ENCODE measurements at regions not wholly inside any gene's neighbourhood (a gene's known extent, or its start where the extent isn't known, plus 50 kb on each side); places are given as distances from the start of the nearest gene placed in this dataset.

GRCh38 chr18:990197-990596 lies 85.5 kb downstream of the ADCYAP1 start:
- H3K27ac ChIP-seq, result no peak overlapping the region
- no peak for TF ChIP-seq ZFX (IDR thresholded peaks at IDR 0.05; ENCODE audit: borderline replicate concordance)
- no peak for TF ChIP-seq CTCF (IDR thresholded peaks at IDR 0.05)

- H3K27ac ChIP-seq, result no peak overlapping the region
- TF ChIP-seq ZFX (IDR thresholded peaks at IDR 0.05; ENCODE audit: borderline replicate concordance) (no peak), CTCF (IDR thresholded peaks at IDR 0.05) (no peak)
Observed at GRCh38 chr18:991441-991840, 86.8 kb downstream of the ADCYAP1 start.

GRCh38 chr18:993560-993959 lies 88.9 kb downstream of the ADCYAP1 start:
- TF ChIP-seq ZFX (IDR thresholded peaks at IDR 0.05; ENCODE audit: borderline replicate concordance), result no peak
- TF ChIP-seq CTCF (IDR thresholded peaks at IDR 0.05), result no peak

GRCh38 chr18:995629-996028 lies 91.0 kb downstream of the ADCYAP1 start:
- no peak overlapping the region for H3K27ac ChIP-seq
- TF ChIP-seq ZFX (IDR thresholded peaks at IDR 0.05; ENCODE audit: borderline replicate concordance) (no peak), CTCF (IDR thresholded peaks at IDR 0.05) (no peak)

More at GRCh38 chr18:993560-993959, 88.9 kb downstream of the ADCYAP1 start:
- H3K27ac ChIP-seq, result no peak overlapping the region

GRCh38 chr18:997499-997898 lies 92.8 kb downstream of the ADCYAP1 start:
- TF ChIP-seq CTCF (IDR thresholded peaks at IDR 0.05) (no peak), ZFX (IDR thresholded peaks at IDR 0.05; ENCODE audit: borderline replicate concordance) (no peak)
- no peak overlapping the region for H3K27ac ChIP-seq

- H3K27ac ChIP-seq, result no peak overlapping the region
- TF ChIP-seq CTCF (IDR thresholded peaks at IDR 0.05) (no peak), ZFX (IDR thresholded peaks at IDR 0.05; ENCODE audit: borderline replicate concordance) (no peak)
Observed at GRCh38 chr18:998936-999335, 94.3 kb downstream of the ADCYAP1 start.

GRCh38 chr18:1002653-1003178 lies 98.0 kb downstream of the ADCYAP1 start:
- no peak overlapping the region for H3K27ac ChIP-seq

More at GRCh38 chr18:1002653-1003178, 98.0 kb downstream of the ADCYAP1 start:
- TF ChIP-seq CTCF (IDR thresholded peaks at IDR 0.05) (no peak), ZFX (IDR thresholded peaks at IDR 0.05; ENCODE audit: borderline replicate concordance) (no peak)

Data from 22Rv1 (cell line).